Dermis blood vessel endothelial cell (primary cell): ENCODE measurements at regions not wholly inside any gene's neighbourhood (a gene's known extent, or its start where the extent isn't known, plus 50 kb on each side); places are given as distances from the start of the nearest gene placed in this dataset.
"Not testable (repeated sequence)": the region's sequence is repeated elsewhere in the genome, so short reads cannot be mapped to it uniquely, and the experiment has no call there.

ENCODE experiments used
- DNase-seq: peaks from one replicate; pipeline ENCODE4 v3.0.0; 2010

DNA sequence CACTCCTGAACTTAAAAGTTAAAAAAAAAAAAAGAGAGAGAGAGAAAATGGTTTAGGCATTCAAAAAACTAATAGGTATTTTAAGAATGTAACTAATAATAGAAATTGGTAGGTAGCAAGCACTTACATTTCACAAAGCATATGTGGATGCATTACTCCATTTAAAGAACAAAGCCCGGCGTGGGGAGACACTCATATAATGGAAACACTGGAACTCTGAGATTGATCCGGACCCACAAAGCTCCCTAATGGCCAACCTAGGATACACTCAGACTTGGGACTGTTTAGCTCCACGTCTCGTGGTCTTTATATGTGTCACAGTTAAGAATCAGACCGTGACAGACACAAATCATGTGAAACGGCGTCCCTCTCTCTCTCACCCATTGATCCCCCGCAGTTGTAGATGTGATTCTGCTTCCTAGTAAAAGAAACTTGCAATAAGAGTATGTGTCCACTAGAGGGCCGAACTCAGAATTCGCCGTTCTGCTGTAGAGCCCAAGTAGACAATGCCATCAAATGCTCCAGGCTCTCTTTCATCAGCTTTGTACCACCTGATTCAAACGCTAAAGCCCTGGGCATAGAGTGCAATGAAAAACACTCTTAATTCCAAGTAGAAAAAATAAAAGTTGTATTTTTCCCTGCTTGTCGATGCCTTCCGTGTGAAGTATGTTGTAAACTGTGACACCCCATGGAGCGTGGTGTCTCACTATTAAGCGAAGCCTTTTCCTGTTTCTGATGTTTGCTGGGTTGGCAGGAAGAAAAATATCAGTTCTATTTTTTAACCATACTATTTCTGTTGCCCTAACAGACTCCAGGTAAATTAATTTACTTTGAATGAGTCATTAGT lies 429.0 kb upstream of the MTPN start:
- peak; percentile 72 for DNase-seq

DNA sequence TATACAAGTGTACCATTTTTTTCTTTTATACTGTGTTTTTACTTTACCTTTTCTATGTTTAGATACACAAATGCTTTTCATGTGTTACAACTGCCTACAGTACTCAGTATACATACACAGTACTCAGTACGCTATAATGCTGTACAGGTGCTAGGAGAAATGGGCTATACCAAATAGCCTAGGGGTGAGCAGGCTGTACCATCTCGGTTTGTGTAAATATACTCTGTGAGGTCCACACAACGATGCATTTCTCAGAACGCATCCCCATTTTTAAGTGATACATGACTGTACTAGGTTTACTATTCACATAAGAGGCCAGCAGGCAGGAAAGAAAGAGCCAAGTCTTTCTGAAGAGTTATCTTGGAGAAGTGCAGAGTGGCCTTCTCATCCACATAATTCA lies 426.4 kb upstream of the MTPN start:
- no peak for DNase-seq

DNA sequence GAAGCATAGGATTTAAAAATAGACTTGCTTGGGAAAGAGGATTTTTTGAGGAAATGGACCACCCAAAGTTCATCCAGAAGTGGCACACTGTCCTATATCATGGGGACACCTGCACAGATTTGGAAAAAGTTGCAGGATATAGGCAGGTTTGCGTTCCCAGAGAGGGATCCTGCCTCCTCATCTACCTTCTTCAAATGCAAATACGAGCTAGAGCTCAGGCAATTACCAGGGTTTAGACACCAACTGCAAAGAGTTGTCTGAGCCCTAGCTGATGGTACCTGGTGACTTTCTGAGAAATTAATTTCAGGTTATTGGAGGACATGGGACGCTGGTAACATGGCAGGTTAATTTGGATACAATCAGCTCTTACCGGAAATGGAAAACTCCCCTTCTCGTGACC lies 423.7 kb upstream of the MTPN start:
- no peak for DNase-seq

GRCh38 chr7:136399385-136399784 lies 422.2 kb upstream of the MTPN start:
- no peak for DNase-seq

GRCh38 chr7:136392856-136393255 lies 415.7 kb upstream of the MTPN start:
- no peak for DNase-seq

DNA sequence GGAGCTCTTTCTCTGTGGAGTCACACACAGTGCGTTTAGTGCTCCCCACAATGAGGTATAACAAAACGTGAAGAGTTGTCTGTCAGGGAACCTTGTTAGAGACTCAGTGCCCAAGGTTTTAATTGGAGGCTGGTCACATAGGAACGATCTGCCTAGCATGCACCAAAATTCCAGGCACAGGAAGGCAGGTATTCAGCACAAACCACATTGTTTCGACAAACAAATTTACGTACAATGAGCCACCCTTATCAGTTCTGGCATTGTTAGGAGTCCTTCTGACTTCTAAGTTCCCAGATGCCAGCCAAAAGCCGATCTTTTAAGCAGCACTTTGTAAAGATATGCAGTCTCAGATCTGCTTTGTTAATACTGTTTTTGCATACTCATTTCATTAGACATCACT lies 414.2 kb upstream of the MTPN start:
- DNase-seq, result no peak

GRCh38 chr7:136389933-136390332 lies 412.8 kb upstream of the MTPN start:
- no peak for DNase-seq

DNA sequence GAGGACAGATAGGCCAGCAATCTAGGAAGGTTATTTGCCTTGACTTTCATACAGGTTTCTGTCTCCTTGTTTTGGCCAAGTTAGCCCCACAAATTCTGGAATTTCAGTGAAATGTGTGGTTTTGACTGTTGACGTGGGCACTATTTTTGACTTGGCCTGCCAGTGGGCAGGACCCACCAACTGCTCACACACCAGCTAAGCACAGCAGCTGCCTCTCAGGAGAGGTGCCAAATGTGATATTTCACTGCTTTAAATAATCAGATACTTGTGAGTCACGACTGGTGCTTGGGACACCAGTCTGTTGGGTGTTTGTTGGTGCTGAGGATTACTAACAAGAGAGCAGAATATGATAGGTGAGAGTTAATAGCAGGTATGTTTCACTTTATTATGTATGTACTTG lies 409.7 kb upstream of the MTPN start:
- no peak for DNase-seq

DNA sequence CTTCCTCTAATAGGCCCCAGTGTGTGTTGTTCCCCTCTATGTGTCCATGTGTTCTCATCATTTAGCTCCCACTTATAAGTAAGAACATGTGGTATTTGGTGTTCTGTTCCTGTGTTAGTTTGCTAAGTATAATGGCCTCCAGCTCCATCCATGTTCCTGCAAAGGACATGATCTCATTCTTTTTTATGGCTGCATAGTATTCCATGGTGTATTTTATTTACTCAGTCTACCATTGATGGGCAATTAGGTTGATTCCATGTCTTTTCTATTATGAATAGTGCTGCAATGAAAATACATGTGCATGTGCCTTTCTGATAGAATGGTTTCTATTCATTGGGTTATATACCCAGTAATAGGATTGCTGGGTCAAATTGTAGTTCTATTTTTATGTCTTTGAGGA lies 394.2 kb upstream of the MTPN start:
- DNase-seq, result not testable (repeated sequence)

DNA sequence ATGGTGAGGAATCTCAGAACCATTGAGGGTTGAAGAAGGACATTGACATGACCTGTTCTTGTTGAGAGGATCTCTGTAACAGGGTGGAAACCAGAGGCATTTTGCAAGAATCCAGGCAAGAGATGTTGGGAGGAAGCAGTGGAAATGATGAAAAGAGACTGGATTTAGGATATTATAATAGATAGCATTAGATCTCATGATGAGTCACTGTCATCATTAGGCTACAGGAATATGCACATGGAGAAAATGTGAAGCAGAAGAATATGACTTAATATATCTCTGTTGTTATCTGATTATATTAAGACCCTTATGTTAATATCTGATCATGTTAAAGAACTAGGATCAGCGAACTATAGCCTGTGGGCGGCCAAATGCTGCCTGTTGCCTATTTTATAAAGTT lies 393.0 kb upstream of the MTPN start:
- no peak for DNase-seq

DNA sequence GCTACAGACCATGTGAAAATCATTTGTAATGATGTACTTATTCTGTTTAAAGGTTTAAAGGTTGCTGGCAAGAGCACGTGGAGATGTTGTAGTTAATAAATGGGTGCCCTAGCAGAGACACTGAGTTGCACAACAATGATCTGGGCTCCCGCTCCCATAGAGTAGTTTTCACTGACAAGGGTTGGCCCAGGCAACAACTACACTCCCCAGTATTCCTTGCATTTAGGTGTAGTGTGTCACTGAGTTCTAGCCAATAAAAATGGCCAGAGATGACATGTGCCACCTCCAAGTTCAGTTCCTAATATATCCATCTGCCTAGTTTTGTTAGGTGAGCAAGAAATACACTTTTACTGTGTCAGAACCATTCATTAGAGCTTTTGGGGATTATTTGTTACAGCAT lies 392.1 kb upstream of the MTPN start:
- no peak for DNase-seq

DNA sequence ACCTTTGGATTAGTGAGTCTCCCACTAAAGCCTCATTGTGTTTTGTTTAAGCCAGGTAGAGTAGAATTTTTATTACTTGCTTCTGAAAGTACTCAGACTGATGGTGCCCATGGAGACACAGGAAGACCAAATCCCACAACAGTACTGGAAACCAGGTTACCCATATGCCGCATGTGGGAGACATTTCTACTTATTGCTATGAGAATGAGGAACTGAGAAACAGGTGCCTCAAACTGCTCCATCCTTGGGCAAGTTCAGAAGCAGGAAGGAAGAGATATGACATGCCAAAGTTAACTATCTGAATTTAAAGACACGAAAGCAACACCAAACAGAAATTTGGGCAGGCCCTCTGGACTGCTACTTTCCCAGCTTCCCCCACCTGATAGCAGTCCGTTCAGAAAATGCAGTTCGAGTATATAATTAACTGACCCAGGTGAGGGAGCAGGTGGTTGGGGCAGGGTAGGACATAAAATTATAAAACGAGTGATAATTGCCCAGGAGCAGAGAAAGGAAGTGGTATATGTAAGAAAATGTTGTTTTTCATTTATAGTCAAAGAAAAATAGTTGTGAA lies 382.3 kb upstream of the MTPN start:
- DNase-seq, result no peak

- no peak for DNase-seq
Observed at GRCh38 chr7:136353287-136353686, 376.1 kb upstream of the MTPN start.

DNA sequence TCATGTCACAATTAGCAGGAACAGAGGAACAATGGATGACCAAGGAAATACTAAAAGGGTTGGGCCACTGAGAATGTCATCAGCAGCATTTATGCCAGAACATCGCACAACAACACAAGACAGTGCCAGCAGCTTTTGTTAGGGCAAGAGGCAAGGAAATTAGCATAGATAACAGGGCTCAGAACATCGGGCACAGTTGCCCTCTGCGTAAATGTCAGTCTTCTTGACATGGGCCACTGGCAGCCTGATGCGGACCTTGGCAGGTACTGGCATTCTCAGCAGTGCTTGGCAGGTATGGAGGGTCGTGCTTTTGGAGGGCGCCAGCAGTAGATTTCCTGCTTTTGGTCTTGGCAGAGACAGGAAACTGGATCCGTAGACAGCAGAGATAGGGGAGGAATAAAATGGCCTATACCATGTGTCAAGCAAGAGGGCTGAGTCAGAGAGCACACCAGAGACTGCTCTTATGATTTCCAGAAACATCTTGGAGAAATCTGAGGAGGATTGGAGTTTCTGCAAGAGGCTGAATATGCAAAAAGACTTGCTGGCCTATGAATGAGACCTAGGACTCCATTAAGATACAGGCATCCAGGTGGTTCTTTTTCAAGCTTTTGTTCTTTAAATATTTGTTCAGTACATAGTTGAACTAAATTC lies 371.5 kb upstream of the MTPN start:
- no peak for DNase-seq

DNA sequence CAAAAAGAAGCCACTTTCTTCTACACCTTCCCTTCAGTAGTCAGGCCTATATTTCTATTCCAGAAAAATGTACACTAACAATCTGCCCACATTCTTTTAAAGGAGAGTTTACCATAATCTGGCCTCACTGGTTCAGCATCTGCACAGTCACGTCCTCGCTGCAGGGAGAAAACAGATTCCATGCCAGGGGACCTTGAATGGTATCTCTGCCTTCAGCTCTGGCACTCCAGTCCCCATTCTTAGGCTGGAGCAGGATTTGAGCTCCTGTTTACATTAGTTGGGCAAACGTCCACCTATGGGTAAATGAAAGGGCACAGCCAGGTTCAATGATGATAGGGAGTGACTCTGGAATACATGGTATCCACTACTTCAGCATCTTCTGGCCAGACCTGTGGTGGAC lies 371.0 kb upstream of the MTPN start:
- DNase-seq, result no peak

- no peak for DNase-seq
Observed at GRCh38 chr7:136347488-136347887, 370.3 kb upstream of the MTPN start.

DNA sequence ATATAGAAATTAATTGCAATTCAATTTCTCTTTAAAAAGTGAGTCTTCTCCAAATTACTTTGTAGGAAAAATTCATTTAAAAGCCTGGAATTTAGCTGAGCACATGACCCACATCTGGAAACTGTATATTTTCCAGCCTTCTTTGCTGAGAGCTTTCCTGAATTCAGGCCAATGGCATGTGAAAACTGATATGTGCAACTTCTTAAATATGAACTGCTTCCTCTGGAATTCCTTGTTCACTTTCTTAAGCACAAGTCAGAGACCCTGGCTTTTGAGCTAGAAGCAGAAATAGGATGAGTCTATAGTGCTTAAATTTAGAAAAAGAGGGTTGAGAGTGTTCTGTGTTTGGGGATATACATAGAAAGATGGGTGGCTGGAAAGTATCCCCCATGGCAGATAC lies 365.1 kb upstream of the MTPN start:
- no peak for DNase-seq

- DNase-seq, result no peak
Observed at GRCh38 chr7:136339464-136339863, 362.3 kb upstream of the MTPN start.

GRCh38 chr7:136336932-136337331 lies 359.8 kb upstream of the MTPN start:
- no peak for DNase-seq

DNA sequence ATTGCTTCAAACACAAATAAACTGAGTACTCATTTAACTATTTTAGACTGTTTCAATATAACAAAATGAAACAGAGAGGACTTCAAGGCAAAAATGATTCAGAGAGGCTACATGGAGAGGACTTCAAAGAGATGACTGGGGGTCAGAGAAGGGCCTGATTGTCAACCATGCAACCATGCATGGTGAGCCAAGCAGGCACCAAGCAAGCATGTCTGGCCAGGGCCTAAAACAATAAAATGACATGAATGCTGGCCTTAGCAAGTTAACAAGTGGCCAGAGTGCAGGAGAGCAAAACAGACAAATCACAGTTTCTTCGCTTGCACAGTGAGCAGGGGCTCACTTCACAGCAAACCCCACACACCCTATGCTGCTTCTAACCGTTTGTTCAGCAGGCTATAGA lies 356.5 kb upstream of the MTPN start:
- no peak for DNase-seq

GRCh38 chr7:136326045-136326609 lies 349.0 kb upstream of the MTPN start:
- DNase-seq, result no peak

GRCh38 chr7:136325578-136325977 lies 348.4 kb upstream of the MTPN start:
- DNase-seq, result no peak

GRCh38 chr7:136325027-136325426 lies 347.9 kb upstream of the MTPN start:
- DNase-seq, result no peak
